GM21367 (cell line): ENCODE measurements at regions not wholly inside any gene's neighbourhood (a gene's known extent, or its start where the extent isn't known, plus 50 kb on each side); places are given as distances from the start of the nearest gene placed in this dataset.
"Not testable (repeated sequence)": the region's sequence is repeated elsewhere in the genome, so short reads cannot be mapped to it uniquely, and the experiment has no call there.

Source experiments
- ATAC-seq: cut with Tn5 transposase; IDR thresholded peaks from one replicate; pipeline ENCODE4 v1.9.1; 2021; ENCODE audit not compliant: unreplicated experiment

GRCh38 chr14:101634202-101634849 lies 73.0 kb downstream of the DIO3 start:
- no peak for ATAC-seq

DNA sequence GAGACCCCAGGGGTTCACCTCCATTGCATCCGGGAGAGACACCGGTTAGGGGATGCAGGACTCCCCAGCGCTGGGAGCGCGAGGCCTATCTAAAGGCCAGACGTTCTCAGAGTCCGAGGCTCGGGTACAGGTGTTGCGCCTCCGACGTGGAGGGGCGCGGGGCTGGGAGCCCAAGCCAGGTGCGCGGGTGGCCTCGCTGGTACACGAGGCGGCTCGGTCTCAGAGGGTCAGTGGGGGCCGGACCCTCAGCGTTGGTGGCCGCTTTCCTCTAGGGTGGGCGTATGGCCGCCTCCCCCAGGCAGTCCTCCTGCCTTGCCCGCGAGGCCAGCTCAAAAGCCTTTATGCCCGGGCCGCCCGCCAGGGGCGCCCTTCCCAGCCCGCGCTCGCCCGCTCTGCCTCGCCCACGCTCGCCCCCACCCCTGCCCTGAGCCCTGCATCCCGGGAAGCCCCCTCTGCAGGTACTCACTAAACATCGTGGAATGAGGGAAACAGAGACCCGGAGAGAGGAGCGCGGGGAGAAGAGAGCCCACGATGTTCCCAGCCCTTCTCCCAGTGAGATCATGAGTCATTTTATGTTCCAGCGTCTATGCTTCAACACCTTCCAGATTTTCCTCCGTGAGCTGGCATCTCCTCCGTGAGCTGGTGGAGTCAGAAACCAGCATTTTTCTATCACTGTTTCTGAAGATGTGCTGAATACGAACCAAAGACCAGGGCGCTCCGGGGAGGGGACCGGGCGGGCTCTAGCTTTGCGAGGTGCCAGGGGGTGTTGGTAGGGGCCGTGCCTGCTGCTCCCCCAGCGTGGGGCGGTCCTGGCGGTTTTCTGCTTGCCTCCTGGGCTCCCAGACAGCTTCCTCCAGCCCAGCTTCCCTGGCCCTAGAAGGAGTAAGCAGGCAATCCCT lies 73.8 kb downstream of the DIO3 start:
- ATAC-seq: no peak

GRCh38 chr14:101635749-101636560 lies 74.7 kb downstream of the DIO3 start:
- ATAC-seq: no peak

GRCh38 chr14:101639241-101639833 lies 78.0 kb downstream of the DIO3 start:
- ATAC-seq: no peak

- no peak for ATAC-seq
Observed at GRCh38 chr14:101643651-101644050, 82.4 kb downstream of the DIO3 start.

- no peak for ATAC-seq
Observed at GRCh38 chr14:101654051-101654450, 92.8 kb downstream of the DIO3 start.

GRCh38 chr14:101657372-101657771 lies 96.1 kb downstream of the DIO3 start:
- ATAC-seq: no peak

DNA sequence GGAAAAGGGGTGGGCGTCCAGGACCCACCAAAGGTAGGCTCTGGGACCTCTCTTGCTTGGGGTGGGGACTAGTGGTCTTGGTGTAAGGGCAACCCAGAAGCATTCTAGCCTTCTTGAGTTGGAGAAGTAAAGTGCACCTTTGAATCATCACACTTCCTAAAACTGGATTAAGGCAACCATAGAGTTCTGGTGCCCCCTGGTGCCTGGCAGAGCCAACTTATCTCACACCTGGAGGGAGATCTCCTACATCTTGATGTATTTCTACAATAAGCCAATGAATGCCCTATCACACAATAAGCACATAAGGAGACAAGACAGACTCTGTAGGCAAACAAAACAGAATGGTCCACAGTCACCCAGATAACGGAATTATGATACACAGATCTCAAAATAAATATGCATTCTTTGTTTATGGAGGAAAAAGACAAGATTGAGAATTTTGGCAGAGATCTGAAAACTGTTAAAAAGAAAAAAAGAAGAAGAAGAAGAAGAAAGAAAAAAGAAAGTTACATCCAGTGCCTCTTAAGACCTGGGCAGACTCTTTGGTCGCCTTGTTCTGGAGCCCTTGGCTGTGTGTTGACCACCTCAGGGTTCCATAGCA lies 95.9 kb upstream of the PPP2R5C start:
- ATAC-seq: no peak

DNA sequence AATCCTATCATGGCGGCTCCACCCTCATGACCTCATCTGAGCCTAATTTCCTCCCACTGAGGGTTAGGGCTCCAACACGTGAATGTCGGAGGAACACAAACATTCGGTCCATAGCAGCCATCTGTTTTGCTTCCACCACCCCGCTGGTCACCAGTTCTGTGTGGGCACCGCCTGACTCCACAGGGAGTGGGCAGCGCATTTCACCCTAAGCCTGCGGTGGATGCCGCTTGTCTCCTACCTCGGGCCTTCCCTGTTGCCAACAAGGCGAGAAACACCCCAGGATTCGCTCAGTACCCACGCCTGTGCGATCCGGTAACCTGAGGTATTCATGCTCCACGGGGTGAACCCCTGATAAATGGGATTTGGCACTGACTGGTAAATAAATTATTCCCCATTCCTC lies 95.2 kb upstream of the PPP2R5C start:
- ATAC-seq: no peak

DNA sequence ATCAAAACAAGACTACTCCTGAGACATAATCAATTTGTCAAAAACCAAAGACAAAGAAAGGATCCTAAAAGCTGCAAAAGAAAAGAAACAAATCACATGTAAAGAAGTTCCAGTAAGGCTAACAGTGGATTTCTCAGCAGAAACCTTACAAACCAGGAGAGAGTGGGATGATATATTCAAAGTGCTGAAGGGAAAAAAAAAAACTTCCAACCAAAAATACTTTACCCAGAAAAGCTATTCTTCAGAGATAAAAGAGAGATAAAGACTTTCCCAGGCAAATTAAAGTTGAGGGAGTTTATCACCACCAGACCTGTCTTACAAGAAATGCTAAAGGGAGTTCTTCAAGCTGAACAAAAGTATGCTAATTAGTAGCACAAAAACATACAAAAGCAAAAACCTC lies 91.9 kb upstream of the PPP2R5C start:
- no peak for ATAC-seq

DNA sequence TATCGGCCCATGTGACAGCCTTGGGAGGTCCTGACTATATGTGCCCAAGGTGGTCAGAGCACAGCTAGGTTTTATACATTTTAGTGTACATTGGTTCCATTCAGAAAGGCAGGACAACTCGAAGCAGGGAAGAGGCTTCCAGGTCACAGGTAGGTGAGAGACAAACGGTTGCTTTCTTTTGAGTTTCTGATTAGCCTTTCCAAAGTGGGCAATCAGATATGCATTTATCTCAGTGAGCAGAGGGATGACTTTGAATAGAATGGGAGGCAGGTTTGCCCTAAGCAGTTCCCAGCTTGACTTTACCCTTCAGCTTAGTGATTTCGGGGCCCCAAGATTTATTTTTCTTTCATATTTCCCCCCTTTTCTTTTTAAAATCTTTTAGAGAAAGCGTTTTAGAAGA lies 87.6 kb upstream of the PPP2R5C start:
- ATAC-seq: no peak

GRCh38 chr14:101675835-101676234 lies 85.7 kb upstream of the PPP2R5C start:
- ATAC-seq: not testable (repeated sequence)

- not testable (repeated sequence) for ATAC-seq
Observed at GRCh38 chr14:101677912-101678327, 83.6 kb upstream of the PPP2R5C start.

- ATAC-seq: no peak
Observed at GRCh38 chr14:101681795-101682194, 79.7 kb upstream of the PPP2R5C start.

GRCh38 chr14:101683365-101683764 lies 78.1 kb upstream of the PPP2R5C start:
- ATAC-seq: no peak

DNA sequence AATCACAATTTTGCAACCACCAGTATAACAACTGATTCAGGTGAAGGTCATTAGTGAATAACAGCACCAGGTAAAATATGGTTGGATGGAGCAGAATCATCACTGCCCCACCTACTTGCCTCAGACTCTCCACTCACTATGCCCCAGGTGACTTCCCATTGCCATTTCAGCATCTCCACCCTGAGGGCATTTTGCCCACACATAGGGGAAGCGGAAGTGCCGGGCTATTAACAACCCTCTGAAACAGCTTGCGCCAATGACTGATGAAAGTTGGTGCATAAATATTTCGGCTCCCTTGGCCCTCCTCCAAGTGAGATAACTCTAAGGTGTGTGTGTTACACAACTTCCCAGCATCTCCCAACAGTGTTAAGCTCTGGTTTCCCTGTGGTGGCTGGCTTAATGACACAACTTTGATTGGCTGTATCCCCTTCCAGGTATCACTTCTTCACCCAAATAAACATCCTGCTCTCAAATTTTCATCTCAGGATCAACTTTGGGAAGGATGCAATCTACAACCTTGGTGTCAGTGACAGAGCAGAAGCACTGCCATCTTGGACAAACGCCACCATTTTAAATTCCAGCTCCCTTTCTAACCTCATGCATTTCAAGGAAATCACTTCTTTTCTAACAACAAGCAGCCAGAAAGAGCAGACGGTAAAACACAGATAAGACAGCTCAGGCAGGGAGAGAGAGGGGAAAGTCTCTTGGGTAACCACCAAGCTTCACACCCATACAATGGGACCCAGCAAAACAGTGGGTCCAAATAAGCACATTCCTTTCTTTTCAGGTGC lies 73.6 kb upstream of the PPP2R5C start:
- ATAC-seq: no peak

GRCh38 chr14:101689039-101689501 lies 72.4 kb upstream of the PPP2R5C start:
- no peak for ATAC-seq

- ATAC-seq: not testable (repeated sequence)
Observed at GRCh38 chr14:101689966-101690365, 71.5 kb upstream of the PPP2R5C start.

DNA sequence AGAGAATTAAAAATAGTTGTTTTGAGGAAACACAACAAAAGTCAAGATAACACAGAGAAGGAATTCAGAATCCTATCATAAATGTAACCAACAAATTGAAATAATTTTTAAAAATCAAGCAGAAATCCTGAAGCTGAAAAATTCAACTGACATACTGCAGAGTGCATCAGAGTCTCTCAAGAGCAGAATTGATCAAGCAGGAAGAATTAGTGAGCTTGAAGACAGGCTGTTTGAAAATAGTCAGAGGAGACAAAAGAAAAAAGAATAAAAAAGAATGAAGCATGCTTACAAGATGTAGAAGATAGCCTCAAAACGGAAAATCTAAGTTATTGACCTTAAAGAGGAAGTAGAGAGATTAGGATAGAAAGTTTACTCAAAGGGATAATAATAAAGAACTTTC lies 65.8 kb upstream of the PPP2R5C start:
- ATAC-seq: no peak

DNA sequence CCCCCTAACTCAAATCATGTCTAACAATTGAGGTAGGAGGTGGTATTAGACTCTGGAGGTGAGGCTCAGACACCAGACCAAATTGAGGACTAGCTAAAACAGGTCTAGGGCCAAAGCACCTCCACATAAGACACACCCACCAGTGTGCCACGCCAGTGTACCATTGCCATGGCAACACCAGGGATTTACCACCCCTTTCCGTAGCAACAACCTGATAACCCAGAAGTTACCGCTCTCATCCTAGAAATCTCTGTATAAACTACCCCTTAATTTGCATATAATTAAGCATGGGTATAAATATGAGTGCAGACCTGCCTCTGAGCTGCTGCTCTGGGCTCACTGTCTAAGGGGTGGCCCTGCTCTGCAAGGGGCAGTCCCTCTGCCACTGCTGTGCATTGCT lies 57.4 kb upstream of the PPP2R5C start:
- no peak for ATAC-seq
